ENCODE measurements at regions not wholly inside any gene's neighbourhood (a gene's known extent, or its start where the extent isn't known, plus 50 kb on each side); places are given as distances from the start of the nearest gene placed in this dataset.

DNA sequence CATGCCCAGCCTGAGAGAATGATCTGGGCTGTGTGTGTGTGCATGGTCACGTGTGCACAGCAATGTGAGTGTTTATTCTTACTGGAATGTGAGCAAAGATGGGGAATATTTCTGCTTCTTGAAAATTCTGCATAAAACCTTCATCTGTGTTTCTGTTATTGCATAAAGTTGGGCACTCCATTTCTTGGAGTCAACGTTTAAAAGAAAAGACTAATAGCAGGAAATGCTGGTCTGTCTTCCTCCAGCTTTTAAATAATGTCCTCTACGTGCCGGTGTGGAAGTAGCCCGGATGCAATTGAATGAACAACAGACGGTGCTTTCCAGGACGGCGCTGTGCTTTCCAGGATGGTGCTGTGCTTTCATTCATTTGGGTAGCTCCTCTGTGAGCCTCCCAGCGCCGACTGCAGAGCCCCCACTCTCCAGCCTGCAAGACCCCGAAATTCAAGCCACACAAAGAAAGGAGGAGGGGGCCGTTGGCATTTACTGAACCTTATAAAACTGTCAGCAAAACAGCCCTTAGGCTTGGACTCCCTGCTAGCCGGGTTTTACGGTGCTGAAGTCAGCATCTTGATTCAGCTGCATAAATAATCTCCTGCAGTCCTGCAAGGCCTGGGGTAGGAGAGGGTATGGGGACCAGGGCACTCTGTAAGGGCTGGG lies 158.2 kb upstream of the PRKCQ start:
- Histone ChIP-seq H2AFZ (ENCODE audit: low read length) (no peak overlapping the region), H4K20me1 (ENCODE audit: insufficient read depth, low read length) (no peaks in the 10 kb centered on the region), H3K79me2 (ENCODE audit: insufficient read depth, low read length) (no peaks in the 10 kb centered on the region), H3K4me2 (ENCODE audit: low read length) (no peak overlapping the region), H3K9me2 (ENCODE audit: low read depth, low read length) (no peaks in the 10 kb centered on the region), H3K4me3 (ENCODE audit: low read depth, low read length, poor library complexity, severe bottlenecking) (no peak overlapping the region), H3K27ac (ENCODE audit: low read depth, low read length, poor library complexity, severe bottlenecking) (no peak overlapping the region), H3F3A (ENCODE audit: insufficient read depth, low read length) (no peaks in the 10 kb centered on the region), H3K9ac (ENCODE audit: low read length) (no peak overlapping the region), H3K4me1 (ENCODE audit: insufficient read depth, low read length, severe bottlenecking) (no peaks in the 10 kb centered on the region), H3K36me3 (ENCODE audit: insufficient read depth, low read length) (no peaks in the 10 kb centered on the region), H3K27me3 (ENCODE audit: insufficient read depth, low read length) (no peaks in the 10 kb centered on the region), H3K9me3 (ENCODE audit: low read length) (no peaks in the 10 kb centered on the region)
- TF ChIP-seq, protein P1, sequence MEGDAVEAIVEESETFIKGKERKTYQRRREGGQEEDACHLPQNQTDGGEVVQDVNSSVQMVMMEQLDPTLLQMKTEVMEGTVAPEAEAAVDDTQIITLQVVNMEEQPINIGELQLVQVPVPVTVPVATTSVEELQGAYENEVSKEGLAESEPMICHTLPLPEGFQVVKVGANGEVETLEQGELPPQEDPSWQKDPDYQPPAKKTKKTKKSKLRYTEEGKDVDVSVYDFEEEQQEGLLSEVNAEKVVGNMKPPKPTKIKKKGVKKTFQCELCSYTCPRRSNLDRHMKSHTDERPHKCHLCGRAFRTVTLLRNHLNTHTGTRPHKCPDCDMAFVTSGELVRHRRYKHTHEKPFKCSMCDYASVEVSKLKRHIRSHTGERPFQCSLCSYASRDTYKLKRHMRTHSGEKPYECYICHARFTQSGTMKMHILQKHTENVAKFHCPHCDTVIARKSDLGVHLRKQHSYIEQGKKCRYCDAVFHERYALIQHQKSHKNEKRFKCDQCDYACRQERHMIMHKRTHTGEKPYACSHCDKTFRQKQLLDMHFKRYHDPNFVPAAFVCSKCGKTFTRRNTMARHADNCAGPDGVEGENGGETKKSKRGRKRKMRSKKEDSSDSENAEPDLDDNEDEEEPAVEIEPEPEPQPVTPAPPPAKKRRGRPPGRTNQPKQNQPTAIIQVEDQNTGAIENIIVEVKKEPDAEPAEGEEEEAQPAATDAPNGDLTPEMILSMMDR (IDR thresholded peaks at IDR 0.05; ENCODE audit: low read length): no peak
- no peak for TF ChIP-seq EZH2 (IDR thresholded peaks at IDR 0.05; ENCODE audit: borderline replicate concordance, low read length)

DNA sequence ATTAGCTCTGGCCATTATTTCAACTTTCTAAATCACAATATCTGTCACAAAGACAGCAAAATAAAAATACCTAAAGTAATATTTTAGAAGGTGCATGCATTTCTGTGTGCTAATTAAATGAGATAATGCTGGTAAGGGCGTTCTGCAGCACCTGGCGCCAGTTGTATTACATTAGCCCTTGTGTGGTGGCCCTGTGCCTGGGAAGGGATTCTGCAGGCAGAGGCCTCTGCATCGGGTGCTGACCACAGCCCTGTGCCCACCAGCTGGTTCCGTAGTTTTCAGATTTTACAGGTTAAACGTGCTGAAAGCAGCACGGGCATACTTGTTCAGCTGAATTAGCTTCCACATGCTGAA lies 157.7 kb upstream of the PRKCQ start:
- Histone ChIP-seq H3F3A (ENCODE audit: insufficient read depth, low read length) (no peaks in the 10 kb centered on the region), H3K27me3 (ENCODE audit: insufficient read depth, low read length) (no peaks in the 10 kb centered on the region), H3K4me1 (ENCODE audit: insufficient read depth, low read length, severe bottlenecking) (no peaks in the 10 kb centered on the region), H3K79me2 (ENCODE audit: insufficient read depth, low read length) (no peaks in the 10 kb centered on the region), H4K20me1 (ENCODE audit: insufficient read depth, low read length) (no peaks in the 10 kb centered on the region), H3K4me2 (ENCODE audit: low read length) (no peak overlapping the region), H3K9ac (ENCODE audit: low read length) (no peak overlapping the region), H2AFZ (ENCODE audit: low read length) (no peak overlapping the region), H3K9me2 (ENCODE audit: low read depth, low read length) (no peaks in the 10 kb centered on the region), H3K4me3 (ENCODE audit: low read depth, low read length, poor library complexity, severe bottlenecking) (no peak overlapping the region), H3K36me3 (ENCODE audit: insufficient read depth, low read length) (no peaks in the 10 kb centered on the region), H3K27ac (ENCODE audit: low read depth, low read length, poor library complexity, severe bottlenecking) (no peak overlapping the region), H3K9me3 (ENCODE audit: low read length) (no peaks in the 10 kb centered on the region)
- TF ChIP-seq, protein P1 (IDR thresholded peaks at IDR 0.05; ENCODE audit: low read length): no peak

DNA sequence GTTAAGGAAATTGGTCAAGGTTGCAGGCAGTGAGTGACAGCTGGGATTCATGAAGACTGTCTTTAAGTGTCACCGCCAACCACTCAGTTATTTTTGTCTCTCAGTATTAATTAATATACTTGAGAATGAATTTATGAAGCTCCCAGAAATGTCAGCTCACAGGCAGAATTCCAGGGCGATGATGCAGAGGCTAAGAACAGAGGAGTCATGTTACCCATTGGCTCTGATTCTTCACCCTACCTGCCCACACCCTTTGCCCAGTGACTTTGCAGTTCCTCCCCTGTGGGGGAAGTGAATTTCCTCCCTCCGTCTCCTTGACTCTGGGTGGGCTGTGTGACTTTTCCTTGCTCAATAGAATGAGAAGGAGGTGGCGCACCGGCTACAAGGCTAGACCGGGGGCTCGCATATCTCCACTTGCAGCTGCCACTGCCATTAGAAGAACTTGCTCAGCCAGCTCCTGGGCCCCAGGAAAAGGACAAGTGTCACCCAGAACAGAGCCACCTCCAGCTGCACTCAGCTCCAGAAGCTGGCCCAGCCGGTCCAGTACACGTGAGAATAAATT lies 157.1 kb upstream of the PRKCQ start:
- Histone ChIP-seq H3K4me2 (ENCODE audit: low read length) (no peak overlapping the region), H3K27ac (ENCODE audit: low read depth, low read length, poor library complexity, severe bottlenecking) (no peak overlapping the region), H3F3A (ENCODE audit: insufficient read depth, low read length) (no peaks in the 10 kb centered on the region), H3K36me3 (ENCODE audit: insufficient read depth, low read length) (no peaks in the 10 kb centered on the region), H3K79me2 (ENCODE audit: insufficient read depth, low read length) (no peaks in the 10 kb centered on the region), H3K9me3 (ENCODE audit: low read length) (no peaks in the 10 kb centered on the region), H3K4me1 (ENCODE audit: insufficient read depth, low read length, severe bottlenecking) (no peaks in the 10 kb centered on the region), H3K27me3 (ENCODE audit: insufficient read depth, low read length) (no peaks in the 10 kb centered on the region), H3K9me2 (ENCODE audit: low read depth, low read length) (no peaks in the 10 kb centered on the region), H4K20me1 (ENCODE audit: insufficient read depth, low read length) (no peaks in the 10 kb centered on the region), H2AFZ (ENCODE audit: low read length) (no peak overlapping the region), H3K9ac (ENCODE audit: low read length) (no peak overlapping the region), H3K4me3 (ENCODE audit: low read depth, low read length, poor library complexity, severe bottlenecking) (no peak overlapping the region)
- TF ChIP-seq, protein P1 (IDR thresholded peaks at IDR 0.05; ENCODE audit: low read length): no peak
- no peak for TF ChIP-seq EZH2 (IDR thresholded peaks at IDR 0.05; ENCODE audit: borderline replicate concordance, low read length)
